ENCODE measurements at regions not wholly inside any gene's neighbourhood (a gene's known extent, or its start where the extent isn't known, plus 50 kb on each side); places are given as distances from the start of the nearest gene placed in this dataset.
A peak's percentile ranks its signal among the peaks of the same experiment; 100 is the strongest.

DNA sequence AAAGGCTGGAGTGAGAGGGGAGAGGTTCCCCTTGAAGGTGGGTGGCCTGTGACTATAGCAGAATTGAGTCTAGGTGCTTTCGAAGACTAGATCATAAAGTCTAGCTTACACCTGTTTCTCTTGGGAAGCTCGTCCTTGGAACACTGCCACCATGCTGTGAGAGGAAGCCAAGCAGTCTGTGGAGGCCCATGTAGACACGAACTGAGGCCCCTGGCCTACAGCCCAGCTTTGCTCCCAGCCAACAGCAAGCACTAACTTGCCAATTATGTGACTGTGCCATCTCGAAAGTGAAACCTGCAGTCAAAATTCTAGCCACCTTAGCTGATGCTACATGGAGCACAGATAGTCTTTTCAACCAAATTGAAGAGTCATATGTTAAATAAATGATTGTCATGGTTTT is 190.5 kb upstream of the NECTIN3 start:
- TF ChIP-seq, protein P1, sequence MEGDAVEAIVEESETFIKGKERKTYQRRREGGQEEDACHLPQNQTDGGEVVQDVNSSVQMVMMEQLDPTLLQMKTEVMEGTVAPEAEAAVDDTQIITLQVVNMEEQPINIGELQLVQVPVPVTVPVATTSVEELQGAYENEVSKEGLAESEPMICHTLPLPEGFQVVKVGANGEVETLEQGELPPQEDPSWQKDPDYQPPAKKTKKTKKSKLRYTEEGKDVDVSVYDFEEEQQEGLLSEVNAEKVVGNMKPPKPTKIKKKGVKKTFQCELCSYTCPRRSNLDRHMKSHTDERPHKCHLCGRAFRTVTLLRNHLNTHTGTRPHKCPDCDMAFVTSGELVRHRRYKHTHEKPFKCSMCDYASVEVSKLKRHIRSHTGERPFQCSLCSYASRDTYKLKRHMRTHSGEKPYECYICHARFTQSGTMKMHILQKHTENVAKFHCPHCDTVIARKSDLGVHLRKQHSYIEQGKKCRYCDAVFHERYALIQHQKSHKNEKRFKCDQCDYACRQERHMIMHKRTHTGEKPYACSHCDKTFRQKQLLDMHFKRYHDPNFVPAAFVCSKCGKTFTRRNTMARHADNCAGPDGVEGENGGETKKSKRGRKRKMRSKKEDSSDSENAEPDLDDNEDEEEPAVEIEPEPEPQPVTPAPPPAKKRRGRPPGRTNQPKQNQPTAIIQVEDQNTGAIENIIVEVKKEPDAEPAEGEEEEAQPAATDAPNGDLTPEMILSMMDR (conservative IDR thresholded peaks at IDR 0.05; ENCODE audit: low read length), result peak; percentile 58
- TF ChIP-seq EZH2phosphoT487 (IDR thresholded peaks at IDR 0.05; ENCODE audit: borderline replicate concordance, low read depth, low read length), result no peak
